ENCODE measurements at regions not wholly inside any gene's neighbourhood (a gene's known extent, or its start where the extent isn't known, plus 50 kb on each side); places are given as distances from the start of the nearest gene placed in this dataset.

GRCh38 chr17:63333869-63334268 lies 112.2 kb downstream of the CYB561 start:
- Histone ChIP-seq H3K9me3 (replicated peaks; ENCODE audit: control insufficient read depth, insufficient read depth, low read depth, low read length) (no peaks in the 10 kb centered on the region), H3K9ac (ENCODE audit: insufficient read depth in 1 of 2, low read depth in 2 of 2, low read length in 2 of 2) (no peak overlapping the region), H3K9me1 (ENCODE audit: control insufficient read depth, insufficient read depth, low read length) (no peaks in the 10 kb centered on the region), H2AFZ (ENCODE audit: low read depth, low read length) (no peak overlapping the region), H3K79me2 (ENCODE audit: control insufficient read depth, insufficient read depth, low read length) (no peaks in the 10 kb centered on the region), H3K4me1 (replicated peaks in 1 of 2; ENCODE audit: control insufficient read depth in 2 of 2, insufficient read depth in 2 of 2, low read length in 2 of 2) (no peaks in the 10 kb centered on the region), H3K27me3 (ENCODE audit: control insufficient read depth in 2 of 2, insufficient read depth in 2 of 2, low read length in 2 of 2) (no peaks in the 10 kb centered on the region), H3K27ac (ENCODE audit: extremely low read depth, low read depth, low read length) (no peak overlapping the region), H3K36me3 (ENCODE audit: control insufficient read depth, insufficient read depth, low read length) (no peaks in the 10 kb centered on the region), H4K20me1 (replicated peaks; ENCODE audit: control insufficient read depth, insufficient read depth, low read length) (no peaks in the 10 kb centered on the region), H3K4me2 (ENCODE audit: insufficient read depth, low read length) (no peak overlapping the region), H3K4me3 (no peak overlapping the region)
- ChIA-PET POLR2A (no interaction called here), CTCF (ENCODE audit: low intra/inter-chr PET ratio) (no interaction called here)
- WGBS (ENCODE audit: insufficient coverage, low coverage, missing lambda C conversion rate) = 56% methylated on average over 1 of the region's 1 CpG
- intact Hi-C loops (cut with micrococcal nuclease) (no loop called here), in situ Hi-C loops (cut with MboI) (no loop called here)
- no peak for ATAC-seq
- DNase-seq (ENCODE audit: extremely low read depth in 1 of 4, low spot score in 3 of 4) = no peak
- no peak for TF ChIP-seq MXI1 (IDR thresholded peaks at IDR 0.05; ENCODE audit: low read depth, low read length)
- TF ChIP-seq RBFOX2 (IDR thresholded peaks at IDR 0.05; ENCODE audit: low read depth, low read length) = no peak
- no peak for TF ChIP-seq RBM22 (IDR thresholded peaks at IDR 0.05; ENCODE audit: low read depth, low read length, poor library complexity, severe bottlenecking)
- no peak for TF ChIP-seq U2AF2 (optimal IDR thresholded peaks at IDR 0.05; ENCODE audit: low read depth, low read length)
- no peak for TF ChIP-seq NFIX (CRISPR knock-in tag; IDR thresholded peaks at IDR 0.05; ENCODE audit: low read depth)
- TF ChIP-seq RBM17 (IDR thresholded peaks at IDR 0.05; ENCODE audit: borderline replicate concordance, low read depth, low read length) = no peak
- no peak for TF ChIP-seq BCOR (IDR thresholded peaks at IDR 0.05)
- TF ChIP-seq PCBP2 (IDR thresholded peaks at IDR 0.05; ENCODE audit: low read depth, low read length, poor library complexity, severe bottlenecking) = no peak
- no peak for TF ChIP-seq UBTF (IDR thresholded peaks at IDR 0.05; ENCODE audit: borderline replicate concordance in 1 of 2, low read depth in 2 of 2, low read length in 2 of 2)
- no peak for TF ChIP-seq CREB1 (IDR thresholded peaks at IDR 0.05)
- TF ChIP-seq CREB1 (CRISPR knock-in tag; IDR thresholded peaks at IDR 0.05) = no peak
- no peak for TF ChIP-seq CBFA2T2 (conservative IDR thresholded peaks at IDR 0.05)
- no peak for TF ChIP-seq HDAC6 (IDR thresholded peaks at IDR 0.05; ENCODE audit: low read depth, low read length)
- TF ChIP-seq E4F1 (CRISPR knock-in tag; IDR thresholded peaks at IDR 0.05; ENCODE audit: borderline replicate concordance) = no peak
- TF ChIP-seq DDX20 (tag; IDR thresholded peaks at IDR 0.05; ENCODE audit: low read depth) = no peak
- BruUV-seq (replicated peaks) = no TSS peak
- no peak for FAIRE-seq
